MG63 (cell line): ENCODE measurements at regions not wholly inside any gene's neighbourhood (a gene's known extent, or its start where the extent isn't known, plus 50 kb on each side); places are given as distances from the start of the nearest gene placed in this dataset.
A peak's percentile ranks its signal among the peaks of the same experiment; 100 is the strongest.

Source experiments
- DNase-seq: peaks from one replicate; pipeline ENCODE4 v3.0.0-alpha.2; 2020
- H3K27me3 ChIP-seq: fragments of 250-450 bp; sonication (Bioruptor Pico); 2 replicates; pipeline ENCODE4 v1.5.1; 2020; ENCODE audit warnings: mild to moderate bottlenecking, moderate library complexity
- H3K36me3 ChIP-seq: fragments of 250-450 bp; sonication (Bioruptor Pico); 2 replicates; pipeline ENCODE4 v1.5.1; 2020; ENCODE audit warnings: mild to moderate bottlenecking, moderate library complexity
- H3K4me3 ChIP-seq: fragments of 250-450 bp; sonication (Bioruptor Pico); 2 replicates; pipeline ENCODE4 v1.5.1; 2020; ENCODE audit warnings: mild to moderate bottlenecking, moderate library complexity
- H3K9me3 ChIP-seq: fragments of 250-450 bp; sonication (Bioruptor Pico); 2 replicates; pipeline ENCODE4 v1.5.1; 2020; ENCODE audit warnings: mild to moderate bottlenecking, moderate library complexity

DNA sequence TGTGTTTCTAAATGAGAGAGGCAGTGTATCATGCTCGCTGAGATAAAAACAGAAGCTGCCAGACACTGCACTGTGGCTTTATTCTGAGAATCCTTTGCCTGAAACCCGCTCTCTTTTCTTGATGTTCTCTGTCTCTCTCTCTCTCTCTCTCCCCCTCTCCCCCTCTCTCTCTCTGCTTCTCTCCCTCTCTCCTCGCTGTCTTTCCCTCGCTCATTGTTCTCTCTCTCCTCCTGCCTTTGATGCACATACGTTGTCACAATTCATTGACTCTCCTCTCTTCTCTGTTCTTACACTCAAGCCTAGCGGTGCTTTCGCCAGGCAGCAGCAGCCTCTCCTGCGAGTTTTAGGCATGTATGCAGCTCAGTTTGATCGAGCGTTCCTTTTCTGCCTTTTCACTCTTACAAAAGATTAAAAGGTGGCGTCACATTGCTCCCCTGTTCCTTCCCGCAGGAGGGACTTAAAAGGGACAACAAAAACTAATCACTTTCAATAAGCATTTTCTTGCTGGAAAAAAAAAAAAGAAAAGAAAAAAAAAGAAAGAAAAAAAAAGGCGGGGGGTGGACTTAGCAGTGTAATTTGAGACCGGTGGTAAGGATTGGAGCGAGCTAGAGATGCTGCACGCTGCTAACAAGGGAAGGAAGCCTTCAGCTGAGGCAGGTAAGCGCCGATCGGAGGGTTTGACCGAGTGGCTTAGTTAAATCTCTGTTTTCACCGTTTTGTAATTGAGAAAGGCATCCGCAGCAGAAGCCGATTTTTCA, 717.9 kb upstream of the WWC1 start:
- Histone ChIP-seq H3K27me3 (peaks cover 65% of the 10 kb centered on the region), H3K9me3 (no peaks in the 10 kb centered on the region), H3K4me3 (peak overlapping the region; percentile 32), H3K36me3 (no peaks in the 10 kb centered on the region)
- peak; percentile 48 for DNase-seq

DNA sequence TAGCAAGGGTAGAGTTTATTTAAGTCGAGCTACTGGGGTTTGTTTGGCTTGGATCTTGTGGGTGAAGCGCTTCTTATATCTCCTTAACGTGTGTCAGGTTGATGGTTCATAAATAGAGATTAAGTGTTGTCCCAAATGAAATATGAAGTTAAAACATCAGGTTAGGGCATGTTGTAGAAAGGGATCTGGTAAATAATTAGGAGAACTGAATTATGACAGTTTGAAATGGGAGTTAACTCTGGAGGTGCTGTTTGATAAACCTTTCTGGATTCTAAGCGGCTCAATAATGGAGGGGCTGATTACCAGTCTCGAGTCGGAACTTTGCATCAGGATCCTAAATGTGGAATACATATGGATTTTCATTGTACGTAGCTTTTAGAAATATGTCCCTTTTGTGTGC, 717.0 kb upstream of the WWC1 start:
- Histone ChIP-seq H3K4me3 (no peak overlapping the region), H3K36me3 (no peaks in the 10 kb centered on the region), H3K27me3 (peaks cover 64% of the 10 kb centered on the region), H3K9me3 (no peaks in the 10 kb centered on the region)
- DNase-seq, result no peak

DNA sequence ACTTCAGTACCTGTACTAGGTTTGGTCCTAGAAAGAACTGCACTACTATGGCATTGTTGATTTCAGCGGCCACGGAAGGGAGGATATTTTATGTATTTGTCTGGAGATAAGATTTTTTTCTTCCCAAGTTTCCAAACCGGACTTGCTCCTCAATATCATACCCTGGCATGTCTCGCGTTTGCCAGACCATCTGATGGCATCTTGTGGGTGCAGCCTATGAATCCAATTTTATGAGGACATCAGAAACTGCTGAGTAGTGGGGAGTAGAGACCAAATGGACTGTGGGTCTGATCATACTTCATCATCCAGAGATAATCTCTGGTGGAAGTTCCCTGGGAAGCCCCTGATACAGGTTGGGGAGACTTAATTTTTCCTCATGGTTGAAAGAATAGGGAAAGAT, 716.1 kb upstream of the WWC1 start:
- H3K27me3 ChIP-seq, result peaks cover 61% of the 10 kb centered on the region
- H3K36me3 ChIP-seq, result no peaks in the 10 kb centered on the region
- no peaks in the 10 kb centered on the region for H3K9me3 ChIP-seq
- no peak overlapping the region for H3K4me3 ChIP-seq
- no peak for DNase-seq

DNA sequence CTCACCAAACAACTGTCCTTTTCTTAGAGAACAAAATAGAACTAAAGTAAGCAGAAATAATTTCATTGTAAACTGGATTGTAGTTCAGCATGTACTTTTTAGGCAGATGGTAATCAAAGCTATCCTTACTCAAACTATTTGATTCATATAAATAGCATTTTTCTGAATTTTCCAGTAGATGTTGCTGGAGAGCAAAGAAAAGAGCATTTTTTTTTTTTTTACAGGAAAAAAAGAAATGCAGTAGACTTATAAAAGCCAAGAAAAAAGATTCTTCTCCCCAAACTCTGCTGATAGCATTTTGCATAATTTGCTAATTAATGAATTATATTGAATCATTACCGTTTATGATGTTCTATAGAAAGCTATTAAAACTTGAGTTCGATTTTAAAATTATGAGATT, 715.3 kb upstream of the WWC1 start:
- H3K36me3 ChIP-seq, result no peaks in the 10 kb centered on the region
- H3K4me3 ChIP-seq, result no peak overlapping the region
- H3K27me3 ChIP-seq, result peaks cover 53% of the 10 kb centered on the region
- H3K9me3 ChIP-seq, result no peaks in the 10 kb centered on the region
- DNase-seq, result no peak

DNA sequence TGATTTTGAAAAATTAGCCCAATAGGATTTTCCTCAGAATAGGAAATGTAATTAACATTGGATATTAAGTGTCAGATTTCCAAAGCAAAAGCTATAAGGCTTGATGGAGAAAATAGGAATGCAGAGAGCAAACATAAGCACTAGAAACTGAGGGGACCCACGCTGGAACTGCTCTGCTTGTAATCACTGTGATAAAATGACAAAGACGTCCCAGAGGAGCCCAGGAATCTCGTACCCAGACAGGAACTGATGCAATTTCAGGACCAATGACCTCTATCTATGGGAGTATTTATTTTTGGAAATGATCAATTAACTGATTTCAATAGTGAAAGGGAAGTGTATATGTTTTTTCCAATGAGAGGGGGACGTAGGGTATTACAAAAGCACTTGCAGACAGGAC, 714.5 kb upstream of the WWC1 start:
- H3K4me3 ChIP-seq, result no peak overlapping the region
- peaks cover 50% of the 10 kb centered on the region for H3K27me3 ChIP-seq
- no peaks in the 10 kb centered on the region for H3K36me3 ChIP-seq
- H3K9me3 ChIP-seq, result no peaks in the 10 kb centered on the region
- DNase-seq, result no peak

- no peak for DNase-seq
- Histone ChIP-seq H3K4me3 (no peak overlapping the region), H3K9me3 (no peaks in the 10 kb centered on the region), H3K27me3 (peaks cover 42% of the 10 kb centered on the region), H3K36me3 (no peaks in the 10 kb centered on the region)
These were observed 713.8 kb upstream of the WWC1 start for GRCh38 chr5:167577616-167578015.

DNA sequence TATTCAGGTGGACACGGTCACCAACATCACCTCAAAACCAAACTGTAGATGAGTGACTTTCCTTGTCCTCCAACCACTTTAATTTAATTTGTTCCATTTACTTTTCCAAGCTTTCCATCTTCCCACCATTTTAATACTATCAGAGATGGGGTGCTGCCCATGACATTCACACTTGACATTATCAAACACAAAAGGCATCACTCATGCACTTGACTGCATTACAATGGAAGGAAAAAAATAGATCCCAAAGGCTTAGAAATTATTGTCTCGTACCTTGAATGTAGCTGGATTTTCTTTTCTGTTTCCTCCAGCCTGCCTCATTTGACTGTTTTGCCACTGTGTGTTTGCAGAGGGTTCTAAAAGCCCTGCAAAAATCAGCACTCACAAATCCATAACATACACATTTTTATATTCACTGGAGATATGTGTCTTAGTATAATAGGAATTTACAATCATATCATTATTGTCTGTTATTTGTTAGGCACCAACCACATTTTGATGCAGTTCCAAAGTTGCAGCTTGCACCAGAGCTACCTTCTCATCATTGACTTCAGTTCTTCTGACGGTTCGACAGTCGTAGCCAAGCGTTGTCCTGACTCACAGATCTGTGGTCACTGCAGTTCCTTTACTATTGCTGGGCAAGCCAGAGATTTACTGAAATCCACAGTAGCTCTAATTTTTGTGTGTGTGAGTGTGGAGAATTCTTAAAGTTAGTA, 712.3 kb upstream of the WWC1 start:
- Histone ChIP-seq H3K4me3 (peak overlapping the region; percentile 7; the same call in 1 of the 2 replicates), H3K27me3 (peaks cover 27% of the 10 kb centered on the region), H3K9me3 (no peaks in the 10 kb centered on the region), H3K36me3 (no peaks in the 10 kb centered on the region)
- DNase-seq, result peak; percentile 91

DNA sequence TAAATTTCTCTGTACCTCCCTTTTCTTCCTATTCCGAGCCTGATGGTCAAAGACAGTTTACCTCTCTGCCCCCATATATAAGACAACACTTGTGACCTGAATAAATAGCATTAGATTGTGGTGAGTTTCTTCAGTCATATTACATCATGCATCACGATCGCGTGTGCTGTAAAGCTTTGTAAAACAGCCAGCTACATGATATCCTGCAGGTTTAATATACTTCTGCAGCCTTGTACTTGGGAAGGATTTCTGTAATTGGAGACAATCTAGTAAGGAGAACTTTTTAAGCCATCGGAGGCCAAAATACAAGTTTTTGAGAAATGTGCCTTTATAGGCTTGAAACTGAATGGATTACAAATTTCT, 711.8 kb upstream of the WWC1 start:
- Histone ChIP-seq H3K9me3 (no peaks in the 10 kb centered on the region), H3K36me3 (no peaks in the 10 kb centered on the region), H3K27me3 (peaks cover 22% of the 10 kb centered on the region), H3K4me3 (peak overlapping the region; percentile 7; the same call in 1 of the 2 replicates)
- DNase-seq, result peak; percentile 39

DNA sequence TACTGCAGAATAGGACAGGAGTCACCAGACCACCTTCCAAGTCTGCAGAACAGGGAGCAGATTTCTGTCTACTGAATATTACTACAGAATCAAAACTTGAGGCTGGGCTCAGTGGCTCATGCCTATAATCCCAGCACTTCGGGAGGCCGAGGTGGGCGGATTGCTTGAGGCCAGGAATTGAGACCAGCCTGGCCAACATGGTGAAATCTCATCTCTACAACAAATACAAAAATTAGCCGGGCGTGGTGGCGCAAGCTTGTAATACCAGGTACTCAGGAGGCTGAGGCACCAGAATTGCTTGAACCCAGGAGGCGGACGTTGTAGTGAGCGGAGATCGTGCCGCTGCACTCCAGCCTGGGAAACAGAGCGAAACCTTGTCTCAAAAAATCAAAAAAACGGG, 710.8 kb upstream of the WWC1 start:
- peak; percentile 6 for DNase-seq
- H3K27me3 ChIP-seq, result peaks cover 12% of the 10 kb centered on the region
- no peaks in the 10 kb centered on the region for H3K9me3 ChIP-seq
- H3K4me3 ChIP-seq, result no peak overlapping the region
- H3K36me3 ChIP-seq, result no peaks in the 10 kb centered on the region

DNA sequence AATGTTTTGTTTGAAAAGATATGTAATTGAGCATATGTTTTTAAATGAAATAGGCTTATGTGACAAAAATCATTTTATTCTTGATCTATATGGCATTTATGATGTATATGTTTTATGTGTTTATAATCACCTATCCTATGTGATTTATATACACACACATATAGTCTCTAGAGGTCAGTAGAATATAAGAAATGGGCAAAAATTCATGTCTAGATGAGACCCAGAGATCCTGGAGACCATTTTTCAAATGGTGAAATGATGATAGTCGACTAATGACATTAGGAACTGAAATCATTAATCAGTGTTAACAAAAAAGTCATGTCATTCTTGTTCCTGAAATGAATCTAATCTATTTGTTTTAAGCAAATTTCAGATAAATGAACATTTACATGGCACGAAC, 709.2 kb upstream of the WWC1 start:
- H3K9me3 ChIP-seq, result no peaks in the 10 kb centered on the region
- H3K36me3 ChIP-seq, result no peaks in the 10 kb centered on the region
- no peaks in the 10 kb centered on the region for H3K27me3 ChIP-seq
- DNase-seq, result no peak
- no peak overlapping the region for H3K4me3 ChIP-seq

- Histone ChIP-seq H3K36me3 (no peaks in the 10 kb centered on the region), H3K27me3 (no peaks in the 10 kb centered on the region), H3K4me3 (no peak overlapping the region), H3K9me3 (no peaks in the 10 kb centered on the region)
- no peak for DNase-seq
These were observed 708.6 kb upstream of the WWC1 start for GRCh38 chr5:167582886-167583285.

DNA sequence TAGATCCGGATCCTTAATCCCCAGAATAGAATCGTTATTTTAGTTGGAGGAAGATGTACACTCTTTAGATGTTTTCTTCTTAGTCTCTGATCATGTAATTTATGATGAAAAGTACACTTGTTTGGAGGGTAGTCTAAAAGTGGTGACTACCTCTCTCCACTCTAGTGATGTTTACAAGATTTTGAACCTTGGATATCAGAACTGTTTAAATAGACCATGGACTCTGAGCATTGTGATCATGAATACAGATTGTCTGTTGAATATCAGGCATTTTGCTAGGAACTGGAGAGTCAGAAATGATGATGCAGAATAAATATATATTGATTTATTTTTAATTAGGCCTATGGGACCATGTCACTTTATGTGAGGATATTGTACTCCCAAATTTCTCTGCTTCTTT, 706.3 kb upstream of the WWC1 start:
- Histone ChIP-seq H3K27me3 (no peaks in the 10 kb centered on the region), H3K4me3 (no peak overlapping the region), H3K36me3 (no peaks in the 10 kb centered on the region)

DNA sequence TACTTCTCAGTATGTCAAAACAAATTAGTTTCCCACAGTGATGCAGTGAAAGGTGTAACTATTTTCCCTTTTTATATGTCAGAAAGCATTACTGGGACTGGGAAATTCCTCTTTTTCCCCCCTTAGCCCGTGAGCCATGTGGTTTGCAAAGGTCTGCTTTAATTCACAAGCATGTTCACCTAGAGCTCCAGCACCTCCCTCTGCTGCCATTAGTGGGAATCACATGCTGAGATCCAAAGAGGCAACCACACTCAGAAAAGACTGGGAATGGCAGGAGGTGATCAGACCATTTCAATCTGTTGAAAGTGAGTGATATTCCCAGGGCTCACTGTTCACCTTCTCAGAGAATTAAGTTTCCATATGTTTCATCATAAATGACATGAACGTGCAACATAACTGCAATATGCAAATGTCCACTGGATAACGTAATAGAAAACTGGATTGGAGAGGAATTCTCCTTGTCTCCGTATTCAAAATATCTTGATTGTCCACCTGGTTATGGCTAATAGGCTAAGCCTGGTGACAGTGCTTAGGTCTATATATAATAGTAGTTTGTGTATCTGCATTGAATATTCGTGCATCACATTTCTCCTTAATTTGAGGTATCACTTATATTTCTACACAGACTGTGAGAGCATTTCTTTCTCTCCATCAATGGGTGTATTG, 703.5 kb upstream of the WWC1 start:
- no peaks in the 10 kb centered on the region for H3K9me3 ChIP-seq
- DNase-seq, result peak; percentile 42
- no peaks in the 10 kb centered on the region for H3K36me3 ChIP-seq
- H3K27me3 ChIP-seq, result no peaks in the 10 kb centered on the region
- H3K4me3 ChIP-seq, result no peak overlapping the region

More for the DNA sequence above, 706.3 kb upstream of the WWC1 start:
- no peak for DNase-seq
- no peaks in the 10 kb centered on the region for H3K9me3 ChIP-seq

DNA sequence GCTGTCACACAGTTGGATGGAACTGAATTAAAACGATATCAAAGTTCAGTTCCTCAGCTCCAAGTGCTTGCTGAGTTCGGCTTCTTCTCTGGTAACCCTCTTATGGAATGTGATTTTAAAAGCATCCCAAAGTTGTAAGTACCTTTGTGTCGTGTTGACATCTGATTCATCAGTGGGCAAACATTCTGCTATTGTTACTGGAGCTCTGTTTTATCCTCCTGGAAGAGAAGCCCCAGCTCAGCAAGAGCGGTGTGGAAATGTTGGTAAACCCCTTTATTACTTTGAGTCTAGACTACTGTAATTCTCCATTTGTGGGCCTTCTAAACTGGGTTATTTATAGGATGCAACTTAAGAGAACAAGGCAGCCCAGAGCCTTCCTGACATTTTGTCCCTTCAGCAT, 699.3 kb upstream of the WWC1 start:
- no peaks in the 10 kb centered on the region for H3K36me3 ChIP-seq
- no peak for DNase-seq
- H3K27me3 ChIP-seq, result no peaks in the 10 kb centered on the region
- no peaks in the 10 kb centered on the region for H3K9me3 ChIP-seq
- H3K4me3 ChIP-seq, result no peak overlapping the region

GRCh38 chr5:167593329-167594060, 698.0 kb upstream of the WWC1 start:
- no peak overlapping the region for H3K4me3 ChIP-seq
- H3K9me3 ChIP-seq, result no peaks in the 10 kb centered on the region
- DNase-seq, result no peak
- no peaks in the 10 kb centered on the region for H3K36me3 ChIP-seq
- no peaks in the 10 kb centered on the region for H3K27me3 ChIP-seq

DNA sequence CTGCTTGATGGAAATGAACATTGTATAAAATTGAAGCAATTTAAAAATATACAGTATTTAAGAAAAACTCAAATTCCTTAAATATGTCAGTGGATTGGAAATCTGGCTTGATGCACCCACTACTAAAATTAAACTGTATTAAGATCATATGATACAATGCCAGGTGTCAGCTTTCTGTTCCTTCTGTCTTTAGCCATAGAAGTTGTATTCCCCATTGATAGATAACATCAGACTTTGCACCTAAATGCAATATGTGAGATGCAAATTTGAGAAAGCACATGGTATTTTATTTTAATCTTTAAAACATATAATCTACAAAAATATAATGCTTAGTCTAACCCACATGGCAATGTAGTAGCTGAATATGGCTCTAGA, 697.4 kb upstream of the WWC1 start:
- Histone ChIP-seq H3K4me3 (no peak overlapping the region), H3K9me3 (no peaks in the 10 kb centered on the region), H3K27me3 (no peaks in the 10 kb centered on the region), H3K36me3 (no peaks in the 10 kb centered on the region)
- no peak for DNase-seq

DNA sequence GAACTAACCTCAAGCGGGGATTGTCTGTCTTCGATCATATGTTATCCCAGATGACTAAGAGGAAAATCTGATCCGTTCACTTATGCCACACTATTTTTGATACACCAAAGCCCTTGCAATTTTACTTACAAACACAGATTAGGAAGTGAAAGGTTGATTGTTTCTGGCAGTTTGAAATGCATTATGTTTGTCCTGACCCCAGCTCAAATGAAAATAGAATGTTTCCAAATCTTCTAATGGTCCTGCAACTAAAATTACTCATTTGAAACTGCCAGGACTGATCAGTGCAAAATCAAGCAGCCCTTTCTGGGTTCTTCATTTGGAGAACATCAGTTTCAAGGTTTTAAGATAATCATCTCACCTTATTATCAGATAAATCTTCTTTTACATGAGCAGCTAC, 696.7 kb upstream of the WWC1 start:
- DNase-seq, result no peak
- H3K27me3 ChIP-seq, result no peaks in the 10 kb centered on the region
- no peak overlapping the region for H3K4me3 ChIP-seq
- no peaks in the 10 kb centered on the region for H3K36me3 ChIP-seq
- H3K9me3 ChIP-seq, result no peaks in the 10 kb centered on the region
